WERI-Rb-1 (cell line): ENCODE measurements at regions not wholly inside any gene's neighbourhood (a gene's known extent, or its start where the extent isn't known, plus 50 kb on each side); places are given as distances from the start of the nearest gene placed in this dataset.

Source experiments
- DNase-seq: peaks from one replicate; pipeline ENCODE4 v3.0.0-alpha.2; 2020
- H3K27ac ChIP-seq: fragments of 250-450 bp; sonication (Bioruptor Pico); 2 replicates; pipeline ENCODE4 v1.5.1; 2020; ENCODE audit warnings: mild to moderate bottlenecking, moderate library complexity
- H3K27me3 ChIP-seq: fragments of 250-450 bp; sonication (Bioruptor Pico); 2 replicates; pipeline ENCODE4 v1.5.1; 2021; ENCODE audit warnings: mild to moderate bottlenecking, low read depth, moderate library complexity; ENCODE audit not compliant: insufficient read depth, severe bottlenecking
- H3K36me3 ChIP-seq: fragments of 250-450 bp; sonication (Bioruptor Pico); 2 replicates; pipeline ENCODE4 v1.5.1; 2020; ENCODE audit warnings: mild to moderate bottlenecking, moderate library complexity
- H3K4me3 ChIP-seq: 2 replicates; pipeline ENCODE4 v1.5.1; 2011; ENCODE audit warnings: low read depth, mild to moderate bottlenecking, control low read depth, low read length
- H3K9me3 ChIP-seq: fragments of 250-450 bp; sonication (Bioruptor Pico); 2 replicates; pipeline ENCODE4 v1.5.1; 2021; ENCODE audit warnings: mild to moderate bottlenecking, moderate library complexity; ENCODE audit not compliant: severe bottlenecking
- TF ChIP-seq, protein P1 (sequence below): IDR thresholded peaks from 2 replicates; pipeline ENCODE4 v1.5.1; 2011; ENCODE audit warnings: low read depth, mild to moderate bottlenecking, control low read depth, inconsistent platforms, low read length

DNA sequence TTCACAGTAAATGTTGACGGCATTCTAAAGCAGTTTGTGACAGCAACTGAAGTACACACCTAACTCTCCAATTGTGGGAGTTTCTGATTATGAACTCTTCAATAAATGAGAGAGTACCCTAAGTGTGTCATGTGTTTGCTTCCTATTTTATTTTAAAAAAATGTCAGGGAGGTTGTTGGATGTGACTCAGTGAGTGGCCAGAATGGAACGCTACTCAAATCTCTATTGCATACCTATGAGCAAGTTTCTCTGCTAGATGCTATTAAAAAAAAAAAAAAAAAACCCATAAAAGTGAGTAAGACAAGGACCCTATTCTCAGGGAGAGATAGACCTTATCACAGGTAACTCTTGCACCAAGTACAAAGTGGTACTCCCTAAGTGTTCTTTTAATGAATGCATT, 256.6 kb downstream of the BTG1 start:
- Histone ChIP-seq H3K27ac (no peak overlapping the region), H3K27me3 (no peaks in the 10 kb centered on the region), H3K36me3 (no peaks in the 10 kb centered on the region), H3K9me3 (no peaks in the 10 kb centered on the region), H3K4me3 (no peak overlapping the region)
- TF ChIP-seq, protein P1, sequence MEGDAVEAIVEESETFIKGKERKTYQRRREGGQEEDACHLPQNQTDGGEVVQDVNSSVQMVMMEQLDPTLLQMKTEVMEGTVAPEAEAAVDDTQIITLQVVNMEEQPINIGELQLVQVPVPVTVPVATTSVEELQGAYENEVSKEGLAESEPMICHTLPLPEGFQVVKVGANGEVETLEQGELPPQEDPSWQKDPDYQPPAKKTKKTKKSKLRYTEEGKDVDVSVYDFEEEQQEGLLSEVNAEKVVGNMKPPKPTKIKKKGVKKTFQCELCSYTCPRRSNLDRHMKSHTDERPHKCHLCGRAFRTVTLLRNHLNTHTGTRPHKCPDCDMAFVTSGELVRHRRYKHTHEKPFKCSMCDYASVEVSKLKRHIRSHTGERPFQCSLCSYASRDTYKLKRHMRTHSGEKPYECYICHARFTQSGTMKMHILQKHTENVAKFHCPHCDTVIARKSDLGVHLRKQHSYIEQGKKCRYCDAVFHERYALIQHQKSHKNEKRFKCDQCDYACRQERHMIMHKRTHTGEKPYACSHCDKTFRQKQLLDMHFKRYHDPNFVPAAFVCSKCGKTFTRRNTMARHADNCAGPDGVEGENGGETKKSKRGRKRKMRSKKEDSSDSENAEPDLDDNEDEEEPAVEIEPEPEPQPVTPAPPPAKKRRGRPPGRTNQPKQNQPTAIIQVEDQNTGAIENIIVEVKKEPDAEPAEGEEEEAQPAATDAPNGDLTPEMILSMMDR = no peak
- no peak for DNase-seq

DNA sequence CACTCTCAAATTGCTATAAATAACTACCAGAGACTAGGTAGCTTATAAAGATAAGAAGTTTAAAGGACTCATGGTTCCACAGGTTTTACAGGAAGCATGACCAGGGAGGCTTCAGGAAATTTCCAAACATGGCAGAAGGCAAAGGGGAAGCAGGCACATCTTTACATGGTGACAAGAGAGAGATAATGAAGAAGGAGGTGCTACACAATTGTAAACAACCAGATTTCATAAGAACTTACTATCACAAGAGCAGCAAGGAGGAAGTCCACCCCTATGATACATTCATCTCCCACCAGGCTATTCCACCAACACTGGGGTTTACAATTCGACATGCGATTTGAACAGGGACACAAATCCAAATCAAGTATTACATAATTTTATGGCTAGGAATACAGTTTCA, 257.7 kb downstream of the BTG1 start:
- H3K9me3 ChIP-seq = no peaks in the 10 kb centered on the region
- H3K36me3 ChIP-seq = no peaks in the 10 kb centered on the region
- H3K27ac ChIP-seq = no peak overlapping the region
- no peak for DNase-seq
- TF ChIP-seq, protein P1 = no peak
- H3K27me3 ChIP-seq = no peaks in the 10 kb centered on the region
- H3K4me3 ChIP-seq = no peak overlapping the region

DNA sequence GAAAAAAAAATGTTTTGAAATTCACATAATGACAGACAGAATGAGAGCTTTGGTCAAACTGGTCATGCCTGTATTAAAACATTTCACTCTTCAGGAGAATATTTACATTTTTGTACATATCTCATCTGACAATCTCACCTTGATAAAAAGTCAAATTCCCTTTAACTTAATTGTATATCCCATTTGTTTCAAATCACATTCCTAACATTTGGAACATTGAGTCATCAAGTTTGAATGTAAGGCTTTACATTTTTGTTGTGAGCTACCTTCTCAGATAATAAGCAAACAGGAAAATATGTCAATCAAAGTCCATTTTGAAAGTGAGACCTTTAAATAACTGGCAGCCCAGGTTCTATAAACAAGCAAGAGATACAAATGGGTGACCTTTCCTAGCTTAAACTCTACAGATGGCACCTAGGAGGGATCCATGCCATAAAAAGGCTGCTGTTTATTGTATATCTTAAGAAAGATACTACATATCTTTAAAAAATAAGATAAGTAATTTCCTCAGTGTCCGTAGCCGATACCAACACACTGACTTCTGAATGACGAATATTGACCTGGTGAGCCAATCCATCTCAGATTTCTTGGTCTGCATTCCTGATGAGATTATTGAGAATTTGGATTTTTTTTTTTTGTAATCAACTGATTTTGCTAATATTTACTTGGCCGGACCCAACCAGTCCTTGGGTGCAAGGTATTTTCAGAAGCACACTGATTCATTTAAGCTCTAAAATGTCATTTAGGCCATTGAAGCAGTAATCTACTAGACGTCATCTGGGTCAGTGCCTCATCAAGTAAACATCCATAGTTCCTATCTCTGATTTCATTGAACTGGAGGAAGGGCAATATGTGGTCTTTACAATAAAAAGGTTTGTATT, 259.6 kb downstream of the BTG1 start:
- no peaks in the 10 kb centered on the region for H3K36me3 ChIP-seq
- H3K9me3 ChIP-seq = no peaks in the 10 kb centered on the region
- H3K27ac ChIP-seq = no peak overlapping the region
- TF ChIP-seq, protein P1 = no peak
- DNase-seq = no peak
- H3K4me3 ChIP-seq = no peak overlapping the region
- H3K27me3 ChIP-seq = no peaks in the 10 kb centered on the region

DNA sequence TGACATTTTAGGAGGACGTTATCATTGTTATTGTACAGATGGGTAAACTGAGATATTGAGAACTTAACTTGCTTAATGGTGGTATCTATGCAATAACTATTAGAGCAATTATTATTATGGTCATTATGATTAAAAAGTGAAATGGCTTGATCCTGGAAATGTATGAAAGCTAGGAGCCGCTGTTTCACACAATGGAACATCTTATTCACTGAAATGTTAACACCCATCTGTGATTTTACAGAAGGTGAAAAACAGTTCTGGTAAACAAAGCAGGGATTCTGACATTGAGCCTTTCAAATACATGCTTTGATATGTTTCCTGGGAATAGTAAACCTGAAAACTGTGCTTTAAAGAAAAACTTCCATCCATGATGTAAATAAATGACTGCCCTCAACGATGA, 261.4 kb downstream of the BTG1 start:
- no peaks in the 10 kb centered on the region for H3K36me3 ChIP-seq

DNA sequence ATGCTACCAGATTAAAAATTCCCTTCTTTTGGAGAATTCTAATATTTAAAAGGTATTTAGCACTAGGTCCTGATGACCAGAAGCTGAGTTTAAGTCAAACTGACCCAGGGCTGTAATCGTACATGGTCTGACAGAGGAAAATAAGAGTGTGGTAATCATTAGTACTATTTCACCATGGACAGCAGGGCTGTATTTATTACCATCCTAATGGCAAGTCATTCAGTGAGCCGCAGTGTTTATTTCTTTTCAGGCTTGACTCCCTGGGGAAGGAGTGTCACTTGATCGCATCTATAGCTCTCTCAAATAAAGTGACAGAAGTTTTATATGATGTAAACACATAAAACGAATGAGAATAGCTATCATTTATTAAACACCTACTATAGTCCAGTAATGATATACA, 261.8 kb downstream of the BTG1 start:
- Histone ChIP-seq H3K4me3 (no peak overlapping the region), H3K9me3 (no peaks in the 10 kb centered on the region), H3K27me3 (no peaks in the 10 kb centered on the region), H3K27ac (no peak overlapping the region), H3K36me3 (no peaks in the 10 kb centered on the region)
- TF ChIP-seq, protein P1 = no peak
- DNase-seq = no peak

More for the DNA sequence above, 261.4 kb downstream of the BTG1 start:
- TF ChIP-seq, protein P1 = no peak
- H3K9me3 ChIP-seq = no peaks in the 10 kb centered on the region
- no peak overlapping the region for H3K27ac ChIP-seq
- no peak overlapping the region for H3K4me3 ChIP-seq
- DNase-seq = no peak
- no peaks in the 10 kb centered on the region for H3K27me3 ChIP-seq
